HEK293 (cell line): ENCODE measurements at regions not wholly inside any gene's neighbourhood (a gene's known extent, or its start where the extent isn't known, plus 50 kb on each side); places are given as distances from the start of the nearest gene placed in this dataset.

Experiments
- CTCF ChIP-seq: fragments of 450-650 bp; formaldehyde crosslinking; IDR thresholded peaks from 2 replicates; pipeline ENCODE4 v1.5.1; 2016; ENCODE audit warnings: missing biosample characterization, missing genetic modification characterization
- HOXA7 ChIP-seq: sonication (generic); formaldehyde crosslinking; IDR thresholded peaks from 2 replicates; pipeline ENCODE4 v1.8.1; 2022; ENCODE audit warnings: missing genetic modification reagents, borderline replicate concordance
- TCF7L2 ChIP-seq: IDR thresholded peaks from 2 replicates; pipeline ENCODE4 v1.6.1; 2011; ENCODE audit warnings: low read depth, mild to moderate bottlenecking, inconsistent platforms, low read length, moderate library complexity, borderline replicate concordance
- TRIM28 ChIP-seq: IDR thresholded peaks from 2 replicates; pipeline ENCODE4 v1.6.1; 2011; ENCODE audit warnings: low read length, control low read depth, borderline replicate concordance
- ZBTB49 ChIP-seq: fragments of 450-650 bp; formaldehyde crosslinking; IDR thresholded peaks from 2 replicates; pipeline ENCODE4 v1.5.1; 2016; ENCODE audit warnings: missing biosample characterization, missing genetic modification characterization, low read depth
- ZNF121 ChIP-seq: fragments of 450-650 bp; formaldehyde crosslinking; IDR thresholded peaks from 2 replicates; pipeline ENCODE4 v1.5.1; 2016; ENCODE audit warnings: missing biosample characterization, missing genetic modification characterization
- ZNF155 ChIP-seq: fragments of 450-650 bp; formaldehyde crosslinking; IDR thresholded peaks from 2 replicates; pipeline ENCODE4 v1.5.1; 2016; ENCODE audit warnings: missing biosample characterization, missing genetic modification characterization
- ZNF501 ChIP-seq: fragments of 450-650 bp; formaldehyde crosslinking; IDR thresholded peaks from 2 replicates; pipeline ENCODE4 v1.5.1; 2016; ENCODE audit warnings: missing biosample characterization, missing genetic modification characterization
- ZNF560 ChIP-seq: fragments of 450-650 bp; formaldehyde crosslinking; IDR thresholded peaks from 2 replicates; pipeline ENCODE4 v1.5.1; 2017; ENCODE audit warnings: missing biosample characterization, missing genetic modification characterization, borderline replicate concordance
- ZNF76 ChIP-seq: fragments of 450-650 bp; formaldehyde crosslinking; IDR thresholded peaks from 2 replicates; pipeline ENCODE4; 2016; ENCODE audit warnings: low read depth, missing biosample characterization, missing genetic modification characterization, borderline replicate concordance

GRCh38 chr5:112070022-112070421, 313.0 kb upstream of the NREP start:
- TF ChIP-seq TRIM28 (no peak), ZNF76 (tag by site-specific recombination) (no peak), ZBTB49 (no peak), ZNF560 (tag by site-specific recombination) (no peak), TCF7L2 (no peak), ZNF121 (no peak), CTCF (tag by site-specific recombination) (no peak), HOXA7 (CRISPR knock-in tag) (no peak), ZNF155 (tag by site-specific recombination) (no peak), ZNF501 (tag by site-specific recombination) (no peak)
